ENCODE measurements at regions not wholly inside any gene's neighbourhood (a gene's known extent, or its start where the extent isn't known, plus 50 kb on each side); places are given as distances from the start of the nearest gene placed in this dataset.
"Not testable (repeated sequence)": the region's sequence is repeated elsewhere in the genome, so short reads cannot be mapped to it uniquely, and the experiment has no call there.

GRCh38 chr5:44085083-44085482, 304.1 kb downstream of the FGF10 start:
- no peak overlapping the region for H2AFZ ChIP-seq (ENCODE audit: control insufficient read depth, low read length)
- H3K27me3 ChIP-seq (ENCODE audit: control insufficient read depth, extremely low read depth, insufficient read depth, low read length) = no peaks in the 10 kb centered on the region
- no peak for TF ChIP-seq CTCF (optimal IDR thresholded peaks at IDR 0.05 in 1 of 3, IDR thresholded peaks at IDR 0.05 in 1 of 3, conservative IDR thresholded peaks at IDR 0.05 in 1 of 3; ENCODE audit: extremely low read depth in 1 of 3, insufficient read depth in 2 of 3, low read length in 3 of 3)
- no peak for TF ChIP-seq EZH2 (IDR thresholded peaks at IDR 0.05; ENCODE audit: low read length)
- H3K4me2 ChIP-seq (ENCODE audit: control insufficient read depth, extremely low read depth, insufficient read depth, low read depth, low read length) = no peak overlapping the region
- no peak overlapping the region for H3K4me3 ChIP-seq (ENCODE audit: control insufficient read depth in 2 of 3, extremely low read depth in 1 of 3, insufficient read depth in 2 of 3, low read depth in 1 of 3, low read length in 3 of 3)
- no peaks in the 10 kb centered on the region for H3K36me3 ChIP-seq (ENCODE audit: control insufficient read depth in 2 of 2, extremely low read depth in 1 of 2, insufficient read depth in 2 of 2, low read length in 2 of 2)
- dilution Hi-C loops (cut with MboI; ENCODE audit: extremely low pct_ligation_motif_present, low sequenced_read_pairs) = no loop called here
- FAIRE-seq (no peak), DNase-seq (ENCODE audit: low read depth, low spot score) (no peak)
- H3K79me2 ChIP-seq (ENCODE audit: control insufficient read depth, insufficient read depth, low read length) = no peaks in the 10 kb centered on the region
- H3K4me1 ChIP-seq (ENCODE audit: control insufficient read depth, extremely low read depth, insufficient read depth, low read length) = no peaks in the 10 kb centered on the region
- H3K27ac ChIP-seq (ENCODE audit: control insufficient read depth, insufficient read depth, low read length) = no peak overlapping the region
- H3K9ac ChIP-seq (ENCODE audit: control insufficient read depth, extremely low read depth, insufficient read depth, low read length) = no peak overlapping the region
- no peaks in the 10 kb centered on the region for H4K20me1 ChIP-seq (ENCODE audit: control insufficient read depth, extremely low read depth, insufficient read depth, low read length)
- no peaks in the 10 kb centered on the region for H3K9me3 ChIP-seq (ENCODE audit: control insufficient read depth, low read depth, low read length)
- no peaks in the 10 kb centered on the region for H3K9me1 ChIP-seq (ENCODE audit: control insufficient read depth, extremely low read depth, insufficient read depth, low read length)

- H3K79me2 ChIP-seq (ENCODE audit: control insufficient read depth, insufficient read depth, low read length); H3K4me2 ChIP-seq (ENCODE audit: control insufficient read depth, extremely low read depth, insufficient read depth, low read depth, low read length); dilution Hi-C loops (cut with MboI; ENCODE audit: extremely low pct_ligation_motif_present, low sequenced_read_pairs); H3K4me3 ChIP-seq (ENCODE audit: control insufficient read depth in 2 of 3, extremely low read depth in 1 of 3, insufficient read depth in 2 of 3, low read depth in 1 of 3, low read length in 3 of 3); H3K9me3 ChIP-seq (ENCODE audit: control insufficient read depth, low read depth, low read length); H3K27me3 ChIP-seq (ENCODE audit: control insufficient read depth, extremely low read depth, insufficient read depth, low read length); H3K4me1 ChIP-seq (ENCODE audit: control insufficient read depth, extremely low read depth, insufficient read depth, low read length); H3K27ac ChIP-seq (ENCODE audit: control insufficient read depth, insufficient read depth, low read length); H3K9me1 ChIP-seq (ENCODE audit: control insufficient read depth, extremely low read depth, insufficient read depth, low read length); H2AFZ ChIP-seq (ENCODE audit: control insufficient read depth, low read length); H3K9ac ChIP-seq (ENCODE audit: control insufficient read depth, extremely low read depth, insufficient read depth, low read length); H3K36me3 ChIP-seq (ENCODE audit: control insufficient read depth in 2 of 2, extremely low read depth in 1 of 2, insufficient read depth in 2 of 2, low read length in 2 of 2); DNase-seq (ENCODE audit: low read depth, low spot score); H4K20me1 ChIP-seq (ENCODE audit: control insufficient read depth, extremely low read depth, insufficient read depth, low read length); FAIRE-seq: not testable (repeated sequence)
Observed at GRCh38 chr5:44074547-44074946, 314.7 kb downstream of the FGF10 start.

GRCh38 chr5:44051591-44051990, 337.6 kb downstream of the FGF10 start:
- no peaks in the 10 kb centered on the region for H3K4me1 ChIP-seq (ENCODE audit: control insufficient read depth, extremely low read depth, insufficient read depth, low read length)
- H3K27me3 ChIP-seq (ENCODE audit: control insufficient read depth, extremely low read depth, insufficient read depth, low read length) = no peaks in the 10 kb centered on the region
- H2AFZ ChIP-seq (ENCODE audit: control insufficient read depth, low read length) = no peak overlapping the region
- no peak overlapping the region for H3K9ac ChIP-seq (ENCODE audit: control insufficient read depth, extremely low read depth, insufficient read depth, low read length)
- no peaks in the 10 kb centered on the region for H3K79me2 ChIP-seq (ENCODE audit: control insufficient read depth, insufficient read depth, low read length)
- DNase-seq (ENCODE audit: low read depth, low spot score) (no peak), FAIRE-seq (no peak)
- H3K9me1 ChIP-seq (ENCODE audit: control insufficient read depth, extremely low read depth, insufficient read depth, low read length) = no peaks in the 10 kb centered on the region
- no peaks in the 10 kb centered on the region for H3K36me3 ChIP-seq (ENCODE audit: control insufficient read depth in 2 of 2, extremely low read depth in 1 of 2, insufficient read depth in 2 of 2, low read length in 2 of 2)
- no peaks in the 10 kb centered on the region for H4K20me1 ChIP-seq (ENCODE audit: control insufficient read depth, extremely low read depth, insufficient read depth, low read length)
- no peak overlapping the region for H3K4me3 ChIP-seq (ENCODE audit: control insufficient read depth in 2 of 3, extremely low read depth in 1 of 3, insufficient read depth in 2 of 3, low read depth in 1 of 3, low read length in 3 of 3)
- no peak overlapping the region for H3K27ac ChIP-seq (ENCODE audit: control insufficient read depth, insufficient read depth, low read length)
- dilution Hi-C loops (cut with MboI; ENCODE audit: extremely low pct_ligation_motif_present, low sequenced_read_pairs) = no loop called here
- TF ChIP-seq EZH2 (IDR thresholded peaks at IDR 0.05; ENCODE audit: low read length) (no peak), CTCF (optimal IDR thresholded peaks at IDR 0.05 in 1 of 3, IDR thresholded peaks at IDR 0.05 in 1 of 3, conservative IDR thresholded peaks at IDR 0.05 in 1 of 3; ENCODE audit: extremely low read depth in 1 of 3, insufficient read depth in 2 of 3, low read length in 3 of 3) (no peak)
- H3K4me2 ChIP-seq (ENCODE audit: control insufficient read depth, extremely low read depth, insufficient read depth, low read depth, low read length) = no peak overlapping the region
- no peaks in the 10 kb centered on the region for H3K9me3 ChIP-seq (ENCODE audit: control insufficient read depth, low read depth, low read length)
